ENCODE measurements at regions not wholly inside any gene's neighbourhood (a gene's known extent, or its start where the extent isn't known, plus 50 kb on each side); places are given as distances from the start of the nearest gene placed in this dataset.

GRCh38 chr22:34334893-34335292, 414.6 kb upstream of the LARGE1 start:
- DNase-seq (ENCODE audit: low read depth in 1 of 2, low spot score in 1 of 2), result no peak
- no peaks in the 10 kb centered on the region for H3K4me1 ChIP-seq (ENCODE audit: low read depth)
- H3K27ac ChIP-seq, result no peak overlapping the region
- H3K4me3 ChIP-seq, result no peak overlapping the region
- H3K36me3 ChIP-seq, result no peaks in the 10 kb centered on the region
- TF ChIP-seq CTCF (IDR thresholded peaks at IDR 0.05; ENCODE audit: low read depth, low read length), result no peak
- H3K27me3 ChIP-seq, result no peaks in the 10 kb centered on the region
- H3K9me3 ChIP-seq (ENCODE audit: low read depth), result no peaks in the 10 kb centered on the region

DNA sequence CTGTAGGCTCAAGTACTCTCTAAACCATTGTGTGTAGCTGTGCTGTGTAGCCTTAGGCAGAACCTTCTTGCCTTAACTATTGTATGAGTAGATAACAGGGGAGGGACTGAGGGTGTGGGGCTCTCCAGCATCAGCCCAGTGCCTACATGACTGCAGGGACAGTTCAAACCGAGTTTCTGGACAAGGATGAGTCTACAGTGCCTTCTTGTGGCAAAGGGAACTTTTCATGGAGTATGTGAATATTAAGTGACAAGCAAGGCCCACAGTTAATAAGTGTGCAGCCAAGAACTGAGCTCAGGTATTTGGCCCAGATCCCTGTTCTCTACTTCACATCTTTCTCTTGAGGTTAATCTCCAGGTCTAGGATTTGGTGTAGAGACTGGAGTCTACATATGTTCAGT, 424.4 kb upstream of the LARGE1 start:
- Histone ChIP-seq H3K9me3 (ENCODE audit: low read depth) (no peaks in the 10 kb centered on the region), H3K36me3 (no peaks in the 10 kb centered on the region), H3K4me3 (no peak overlapping the region), H3K27ac (no peak overlapping the region), H3K27me3 (no peaks in the 10 kb centered on the region), H3K4me1 (ENCODE audit: low read depth) (no peaks in the 10 kb centered on the region)
- TF ChIP-seq CTCF (IDR thresholded peaks at IDR 0.05; ENCODE audit: low read depth, low read length), result no peak
- DNase-seq (ENCODE audit: low read depth in 1 of 2, low spot score in 1 of 2), result peak in 1 of 2 donors; percentile 23

DNA sequence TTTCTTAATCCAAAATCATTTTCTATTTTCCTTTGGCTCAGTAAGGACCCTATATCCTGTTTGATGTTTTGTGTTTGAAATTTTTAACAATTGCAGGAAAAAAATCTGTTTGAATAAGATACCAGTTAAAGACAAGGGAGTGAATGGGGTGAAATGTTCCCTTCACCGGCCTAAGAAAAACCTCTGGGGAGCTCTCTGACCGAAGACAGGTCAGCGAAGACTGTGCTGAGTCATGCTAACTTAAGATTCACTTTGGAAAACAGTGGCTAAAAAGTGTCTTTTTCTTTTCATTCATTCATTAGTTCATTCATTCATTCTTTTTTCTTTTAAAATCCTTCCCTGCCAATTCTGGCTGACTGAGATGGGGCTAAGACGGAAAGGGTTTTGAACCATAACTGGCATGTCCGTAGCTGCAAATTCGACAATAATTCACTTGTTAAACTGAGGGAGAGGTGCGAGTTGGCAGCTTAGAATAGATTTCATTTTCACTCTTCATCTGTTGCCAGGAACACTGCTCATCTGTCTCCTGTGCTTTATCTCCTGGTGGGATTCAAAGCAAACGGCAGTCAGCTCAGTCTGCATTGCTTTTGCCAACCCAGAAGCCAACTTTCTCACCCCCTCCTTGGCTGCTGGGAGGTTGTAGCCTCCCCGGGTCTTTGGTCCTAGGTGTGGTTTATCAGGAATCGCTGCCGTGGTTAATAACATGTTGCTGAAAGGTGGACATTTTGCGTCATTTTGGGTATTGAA, 434.0 kb upstream of the LARGE1 start:
- no peaks in the 10 kb centered on the region for H3K27me3 ChIP-seq
- no peak for TF ChIP-seq CTCF (IDR thresholded peaks at IDR 0.05; ENCODE audit: low read depth, low read length)
- H3K4me3 ChIP-seq, result no peak overlapping the region
- H3K4me1 ChIP-seq (ENCODE audit: low read depth), result peaks cover 13% of the 10 kb centered on the region
- no peak overlapping the region for H3K27ac ChIP-seq
- H3K36me3 ChIP-seq, result no peaks in the 10 kb centered on the region
- no peaks in the 10 kb centered on the region for H3K9me3 ChIP-seq (ENCODE audit: low read depth)
- no peak for DNase-seq (ENCODE audit: low read depth in 1 of 2, low spot score in 1 of 2)

GRCh38 chr22:34356481-34356880, 436.2 kb upstream of the LARGE1 start:
- no peaks in the 10 kb centered on the region for H3K27me3 ChIP-seq
- DNase-seq (ENCODE audit: low read depth in 1 of 2, low spot score in 1 of 2), result no peak
- no peak for TF ChIP-seq CTCF (IDR thresholded peaks at IDR 0.05; ENCODE audit: low read depth, low read length)

DNA sequence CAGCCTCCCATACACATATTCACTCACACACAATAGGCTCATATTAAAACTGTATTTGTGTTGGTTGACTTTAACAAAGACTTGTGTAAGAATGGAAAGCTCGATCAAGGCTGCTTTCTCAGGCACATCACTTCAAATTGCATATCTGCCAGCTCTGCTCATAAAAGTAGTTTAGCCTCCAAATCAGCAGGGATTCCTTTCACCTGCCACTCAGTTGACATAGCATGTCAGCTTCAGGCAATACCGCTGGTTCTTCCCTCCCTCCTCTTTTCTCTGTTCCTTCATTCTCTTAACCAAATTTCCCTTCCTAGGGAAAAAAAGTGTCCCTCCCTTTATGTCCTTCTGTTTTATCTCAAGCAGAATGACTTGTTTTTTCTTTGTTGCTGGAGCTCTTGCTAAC, 450.4 kb upstream of the LARGE1 start:
- no peak overlapping the region for H3K27ac ChIP-seq
- H3K36me3 ChIP-seq, result no peaks in the 10 kb centered on the region
- no peaks in the 10 kb centered on the region for H3K27me3 ChIP-seq
- no peak for TF ChIP-seq CTCF (IDR thresholded peaks at IDR 0.05; ENCODE audit: low read depth, low read length)
- DNase-seq (ENCODE audit: low read depth in 1 of 2, low spot score in 1 of 2), result no peak
- no peak overlapping the region for H3K4me3 ChIP-seq
- H3K9me3 ChIP-seq (ENCODE audit: low read depth), result no peaks in the 10 kb centered on the region
- no peaks in the 10 kb centered on the region for H3K4me1 ChIP-seq (ENCODE audit: low read depth)

More at GRCh38 chr22:34356481-34356880, 436.2 kb upstream of the LARGE1 start:
- H3K4me3 ChIP-seq, result no peak overlapping the region
- H3K27ac ChIP-seq, result no peak overlapping the region
- H3K36me3 ChIP-seq, result no peaks in the 10 kb centered on the region
- peaks cover 3% of the 10 kb centered on the region for H3K4me1 ChIP-seq (ENCODE audit: low read depth)
- H3K9me3 ChIP-seq (ENCODE audit: low read depth), result no peaks in the 10 kb centered on the region
